SK-N-SH treated with all-trans-retinoic acid at 6 μM for 48 hours (cell line): ENCODE measurements at regions not wholly inside any gene's neighbourhood (a gene's known extent, or its start where the extent isn't known, plus 50 kb on each side); places are given as distances from the start of the nearest gene placed in this dataset.

Experiments used
- ARNTL ChIP-seq: fragments of 450-650 bp; formaldehyde crosslinking; IDR thresholded peaks from 2 replicates; pipeline ENCODE4 v1.5.0; 2020; ENCODE audit warnings: low read depth, mild to moderate bottlenecking, moderate library complexity, borderline replicate concordance
- PATZ1 ChIP-seq: fragments of 250-450 bp; sonication (Bioruptor Pico); IDR thresholded peaks from 2 replicates; pipeline ENCODE4 v1.8.0; 2020; ENCODE audit warnings: mild to moderate bottlenecking, moderate library complexity, borderline replicate concordance
- PPARA ChIP-seq: fragments of 250-450 bp; sonication (Bioruptor Pico); IDR thresholded peaks from 2 replicates; pipeline ENCODE4 v1.5.0; 2020; ENCODE audit warnings: mild to moderate bottlenecking, borderline replicate concordance
- RARB ChIP-seq: fragments of 250-450 bp; sonication (Bioruptor Pico); IDR thresholded peaks from 2 replicates; pipeline ENCODE4 v1.8.0; 2021; ENCODE audit warnings: mild to moderate bottlenecking, moderate library complexity
- SNAI2 ChIP-seq: fragments of 250-450 bp; sonication (Bioruptor Pico); IDR thresholded peaks from 2 replicates; pipeline ENCODE4 v1.5.0; 2020; ENCODE audit warnings: mild to moderate bottlenecking, moderate library complexity
- TCF4 ChIP-seq: fragments of 250-450 bp; sonication (Bioruptor Pico); IDR thresholded peaks from 2 replicates; pipeline ENCODE4 v1.8.0; 2021; ENCODE audit warnings: mild to moderate bottlenecking, moderate library complexity, borderline replicate concordance
- ZFP30 ChIP-seq: fragments of 450-650 bp; formaldehyde crosslinking; IDR thresholded peaks from 2 replicates; pipeline ENCODE4 v1.5.0; 2022; ENCODE audit warnings: mild to moderate bottlenecking, moderate library complexity

GRCh38 chr7:106964466-106964865 is 80.0 kb upstream of the PRKAR2B start:
- TF ChIP-seq PATZ1 (CRISPR knock-in tag) (no peak), ARNTL (no peak), RARB (CRISPR knock-in tag) (no peak), SNAI2 (CRISPR knock-in tag) (no peak), ZFP30 (CRISPR knock-in tag) (no peak), PPARA (no peak), TCF4 (CRISPR knock-in tag) (no peak)
